Liver (tissue), 8 donors: ENCODE measurements at regions not wholly inside any gene's neighbourhood (a gene's known extent, or its start where the extent isn't known, plus 50 kb on each side); places are given as distances from the start of the nearest gene placed in this dataset.

ENCODE experiments used
- DNase-seq: peaks from one replicate; pipeline ENCODE4 v3.0.0-alpha.2; 2017; ENCODE audit warnings: low spot score
- H3K27ac ChIP-seq, 2 donors: one replicate each; pipeline ENCODE4 v1.7.0; 2013; ENCODE audit warnings: inconsistent platforms in 2 of 2, low read length in 2 of 2, control low read depth in 1 of 2, low read depth in 1 of 2, mild to moderate bottlenecking in 1 of 2
- H3K27me3 ChIP-seq, 4 donors: one replicate each; pipeline versions ENCODE4 v1.6.1 to v1.7.0; 2013; ENCODE audit warnings: low read length in 3 of 4, inconsistent platforms in 1 of 4, mild to moderate bottlenecking in 1 of 4, moderate library complexity in 1 of 4; ENCODE audit not compliant: control insufficient read depth in 4 of 4, insufficient read depth in 4 of 4
- H3K36me3 ChIP-seq, 4 donors: one replicate each; pipeline versions ENCODE4 v1.6.1 to v1.7.0; 2013; ENCODE audit warnings: low read length in 3 of 4, mild to moderate bottlenecking in 3 of 4, low read depth in 1 of 4, moderate library complexity in 1 of 4; ENCODE audit not compliant: control insufficient read depth in 4 of 4, insufficient read depth in 3 of 4
- H3K4me1 ChIP-seq, 4 donors: one replicate each; pipeline versions ENCODE4 v1.6.1 to v1.7.0; 2013; ENCODE audit warnings: low read length in 3 of 4, mild to moderate bottlenecking in 3 of 4, moderate library complexity in 1 of 4; ENCODE audit not compliant: control insufficient read depth in 4 of 4, insufficient read depth in 4 of 4
- H3K4me3 ChIP-seq, 3 donors: one replicate each; pipeline versions ENCODE4 v1.6.1 to v1.7.0; 2013; ENCODE audit warnings: low read length in 3 of 3, control low read depth in 1 of 3, low read depth in 1 of 3, mild to moderate bottlenecking in 1 of 3
- H3K9ac ChIP-seq, 2 donors: one replicate each; pipeline ENCODE4 v1.7.0; 2013; ENCODE audit warnings: low read length in 2 of 2, mild to moderate bottlenecking in 2 of 2, moderate library complexity in 2 of 2, control low read depth in 1 of 2, low read depth in 1 of 2
- H3K9me3 ChIP-seq, 4 donors: one replicate each; pipeline versions ENCODE4 v1.6.1 to v1.7.0; 2013; ENCODE audit warnings: low read length in 3 of 4; ENCODE audit not compliant: control insufficient read depth in 4 of 4
- ATF3 ChIP-seq: IDR thresholded peaks from 2 replicates; pipeline ENCODE4 v1.6.1; 2016; ENCODE audit warnings: antibody characterized with exemption
- CTCF ChIP-seq: fragments of 150-350 bp; IDR thresholded peaks from 2 replicates; pipeline ENCODE4 v1.5.1; 2017; ENCODE audit warnings: improper control_type of control experiment, low read depth, low read length; ENCODE audit not compliant: missing input control
- EGR1 ChIP-seq, 2 donors: IDR thresholded peaks; 2 replicates each; pipeline ENCODE4 v1.6.1; 2016 to 2018; ENCODE audit warnings: antibody characterized with exemption in 2 of 2, low read depth in 2 of 2
- FOXA1 ChIP-seq: IDR thresholded peaks from 2 replicates; pipeline ENCODE4 v1.6.1; 2016; ENCODE audit warnings: antibody characterized with exemption
- FOXA2 ChIP-seq: IDR thresholded peaks from 2 replicates; pipeline ENCODE4 v1.6.1; 2016; ENCODE audit warnings: antibody characterized with exemption
- GABPA ChIP-seq, 2 donors: IDR thresholded peaks in 1 of 2; conservative IDR thresholded peaks in 1 of 2; 2 replicates each; pipeline ENCODE4 v1.6.1; 2016; ENCODE audit warnings: antibody characterized with exemption in 2 of 2, mild to moderate bottlenecking in 1 of 2, moderate library complexity in 1 of 2
- HNF4A ChIP-seq, 2 donors: conservative IDR thresholded peaks; 2 replicates each; pipeline ENCODE4 v1.6.1; 2016; ENCODE audit warnings: antibody characterized with exemption in 2 of 2, mild to moderate bottlenecking in 2 of 2
- HNF4G ChIP-seq: IDR thresholded peaks from 2 replicates; pipeline ENCODE4 v1.6.1; 2016; ENCODE audit warnings: antibody characterized with exemption
- JUND ChIP-seq, 2 donors: IDR thresholded peaks; 2 replicates each; pipeline ENCODE4 v1.6.1; 2016; ENCODE audit warnings: antibody characterized with exemption in 2 of 2
- MAX ChIP-seq: IDR thresholded peaks from 2 replicates; pipeline ENCODE4 v1.6.1; 2016; ENCODE audit warnings: antibody characterized with exemption
- NR2F2 ChIP-seq: IDR thresholded peaks from 2 replicates; pipeline ENCODE4 v1.6.1; 2016; ENCODE audit warnings: antibody characterized with exemption
- RAD21 ChIP-seq, 2 donors: IDR thresholded peaks; 2 replicates each; pipeline ENCODE4 v1.6.1; 2016; ENCODE audit warnings: antibody characterized with exemption in 2 of 2, mild to moderate bottlenecking in 2 of 2
- REST ChIP-seq: IDR thresholded peaks from 2 replicates; pipeline ENCODE4 v1.6.1; 2016; ENCODE audit warnings: antibody characterized with exemption, mild to moderate bottlenecking
- RXRA ChIP-seq, 2 donors: IDR thresholded peaks; 2 replicates each; pipeline ENCODE4 v1.6.1; 2017 to 2018; ENCODE audit warnings: antibody characterized with exemption in 2 of 2, mild to moderate bottlenecking in 1 of 2
- SP1 ChIP-seq: IDR thresholded peaks from 2 replicates; pipeline ENCODE4 v1.6.1; 2018; ENCODE audit warnings: antibody characterized with exemption, mild to moderate bottlenecking
- TAF1 ChIP-seq: conservative IDR thresholded peaks from 2 replicates; pipeline ENCODE4 v1.6.1; 2016; ENCODE audit warnings: antibody characterized with exemption, mild to moderate bottlenecking
- YY1 ChIP-seq: IDR thresholded peaks from 2 replicates; pipeline ENCODE4 v1.6.1; 2016; ENCODE audit warnings: antibody characterized with exemption, mild to moderate bottlenecking
- ZBTB33 ChIP-seq: IDR thresholded peaks from 2 replicates; pipeline ENCODE4 v1.6.1; 2016; ENCODE audit warnings: antibody characterized with exemption
- WGBS: extraction: QIAGEN DNeasy Blood & Tissue Kit; methylation state at CpG from one replicate; pipeline ENCODE4 v1.1.7; 2013; 5-methylcytosine and 5-hydroxymethylcytosine counted together
- donor health status: healthy.
- donor health status: healthy.
- donor health status: healthy.
- donor health status: healthy.
- donor health status: healthy.

- Histone ChIP-seq H3K9ac (no peak overlapping the region), H3K4me3 (no peak overlapping the region), H3K36me3 (no peaks in the 10 kb centered on the region), H3K27me3 (peaks cover 0 to 2% (median under 1%) of the 10 kb centered on the region in 4 donors), H3K9me3 (no peaks in the 10 kb centered on the region), H3K27ac (no peak overlapping the region), H3K4me1 (peaks cover 0 to 7% (median 0%) of the 10 kb centered on the region in 4 donors)
- 62% methylated on average over 4 of the region's 4 CpGs for WGBS
- TF ChIP-seq NR2F2: no peak
- no peak for TF ChIP-seq ZBTB33
- TF ChIP-seq SP1: no peak
- no peak for TF ChIP-seq CTCF
- no peak for TF ChIP-seq HNF4A (conservative IDR thresholded peaks at IDR 0.05)
- TF ChIP-seq JUND (IDR thresholded peaks at IDR 0.05): no peak
- TF ChIP-seq EGR1 (IDR thresholded peaks at IDR 0.05; ENCODE audit: low read depth in 2 of 2): no peak
- no peak for TF ChIP-seq YY1
- no peak for TF ChIP-seq MAX
- TF ChIP-seq ATF3: no peak
- no peak for TF ChIP-seq FOXA2
- TF ChIP-seq GABPA (IDR thresholded peaks at IDR 0.05 in 1 of 2, conservative IDR thresholded peaks at IDR 0.05 in 1 of 2): no peak
- TF ChIP-seq HNF4G: no peak
- TF ChIP-seq TAF1: no peak
- TF ChIP-seq FOXA1: no peak
- no peak for TF ChIP-seq RAD21 (IDR thresholded peaks at IDR 0.05)
- TF ChIP-seq RXRA (IDR thresholded peaks at IDR 0.05): no peak
- no peak for TF ChIP-seq REST
- DNase-seq: no peak
Measured at GRCh38 chr11:131191606-131192005, 178.8 kb upstream of the NTM start.
